Panc1 (cell line): ENCODE measurements at regions not wholly inside any gene's neighbourhood (a gene's known extent, or its start where the extent isn't known, plus 50 kb on each side); places are given as distances from the start of the nearest gene placed in this dataset.

Experiments used
- ATAC-seq: fragments of 200-7000 bp; cut with Tn5 transposase; 2 replicates; pipeline ENCODE4 v1.9.1; 2020; ENCODE audit warnings: mild to moderate bottlenecking, moderate library complexity
- BruUV-seq: library from RNA; stranded (reverse); fragments of 400-500 nt; replicated peaks from 2 replicates; lab custom pipeline; 2021; lab: Mats Ljungman, UMichigan
- CTCF ChIA-PET: fragments of 300-600 bp; sonication (Branson Sonifier 250); formaldehyde crosslinking; loops from one replicate; lab custom pipeline; 2022; ENCODE audit warnings: antibody characterized with exemption; lab: Charles Lee
- POLR2A ChIA-PET: fragments of 300-600 bp; sonication (Branson Sonifier 250); formaldehyde crosslinking; loops from one replicate; lab custom pipeline; 2022; ENCODE audit warnings: antibody characterized with exemption; lab: Charles Lee
- DNase-seq: peaks from one replicate; pipeline ENCODE4 v3.0.0-alpha.2; 2010; ENCODE audit warnings: low read depth, low spot score
- H3K27ac ChIP-seq: 2 replicates; pipeline ENCODE4 v1.5.1; 2011; ENCODE audit warnings: mild to moderate bottlenecking, low read length, inconsistent platforms
- H3K27me3 ChIP-seq: fragments of 200-500 bp; sonication (Bioruptor generic); 2 replicates; pipeline ENCODE4 v1.6.0; 2014; ENCODE audit warnings: low read length, inconsistent platforms; ENCODE audit not compliant: control insufficient read depth, insufficient read depth
- H3K36me3 ChIP-seq: fragments of 200-500 bp; sonication (Bioruptor generic); 2 replicates; pipeline ENCODE4 v1.5.1; 2014; ENCODE audit warnings: inconsistent platforms, mild to moderate bottlenecking, low read length, moderate library complexity; ENCODE audit not compliant: control insufficient read depth, insufficient read depth
- H3K4me1 ChIP-seq: 2 replicates; pipeline ENCODE4 v1.5.1; 2011; ENCODE audit warnings: inconsistent platforms, mild to moderate bottlenecking, low read length, moderate library complexity; ENCODE audit not compliant: control insufficient read depth, insufficient read depth
- H3K4me3 ChIP-seq, 2 experiments: 2 replicates each; pipeline ENCODE4 v1.5.1; 2011 to 2012; ENCODE audit warnings: low read depth in 2 of 2, low read length in 2 of 2, mild to moderate bottlenecking in 2 of 2, inconsistent platforms in 1 of 2, moderate library complexity in 1 of 2
- H3K9me3 ChIP-seq: fragments of 200-500 bp; sonication (Bioruptor generic); 2 replicates; pipeline ENCODE4 v1.5.1; 2014; ENCODE audit warnings: low read depth, mild to moderate bottlenecking, inconsistent platforms, low read length, moderate library complexity; ENCODE audit not compliant: control insufficient read depth, insufficient read depth
- POLR2AphosphoS5 ChIP-seq: IDR thresholded peaks from 2 replicates; pipeline ENCODE4 v1.6.1; 2012; ENCODE audit warnings: mild to moderate bottlenecking, low read depth, low read length, moderate library complexity
- SIN3A ChIP-seq: IDR thresholded peaks from 2 replicates; pipeline ENCODE4 v1.6.1; 2012; ENCODE audit warnings: low read depth, mild to moderate bottlenecking, low read length, moderate library complexity, borderline replicate concordance; ENCODE audit not compliant: insufficient read depth
- TCF7L2 ChIP-seq: IDR thresholded peaks from 2 replicates; pipeline ENCODE4 v1.6.1; 2011; ENCODE audit warnings: mild to moderate bottlenecking, low read depth, low read length, inconsistent platforms
- in situ Hi-C: cut with HindIII; loops from 2 replicates; pipeline ENCODE4 v1.10.0; 2016; ENCODE audit warnings: low sequenced_read_pairs, low pct_unique_long_range_greater_than_20kb
- intact Hi-C: fragments of 100-400 bp; cut with micrococcal nuclease; formaldehyde crosslinking; loops from one replicate; pipeline ENCODE4 v1.10.0; 2022; ENCODE audit not compliant: unreplicated experiment
- TF ChIP-seq, protein P1 (sequence below): fragments of 450-650 bp; IDR thresholded peaks from 2 replicates; pipeline ENCODE4 v1.5.1; 2017; ENCODE audit warnings: mild to moderate bottlenecking
- TF ChIP-seq, protein P2 (sequence below), 2 experiments: IDR thresholded peaks; 2 replicates each; pipeline ENCODE4 v1.6.1; 2011 to 2012; ENCODE audit warnings: low read depth in 2 of 2, control low read depth in 1 of 2, low read length in 1 of 2, mild to moderate bottlenecking in 1 of 2, moderate library complexity in 1 of 2; ENCODE audit not compliant: insufficient read depth in 1 of 2

DNA sequence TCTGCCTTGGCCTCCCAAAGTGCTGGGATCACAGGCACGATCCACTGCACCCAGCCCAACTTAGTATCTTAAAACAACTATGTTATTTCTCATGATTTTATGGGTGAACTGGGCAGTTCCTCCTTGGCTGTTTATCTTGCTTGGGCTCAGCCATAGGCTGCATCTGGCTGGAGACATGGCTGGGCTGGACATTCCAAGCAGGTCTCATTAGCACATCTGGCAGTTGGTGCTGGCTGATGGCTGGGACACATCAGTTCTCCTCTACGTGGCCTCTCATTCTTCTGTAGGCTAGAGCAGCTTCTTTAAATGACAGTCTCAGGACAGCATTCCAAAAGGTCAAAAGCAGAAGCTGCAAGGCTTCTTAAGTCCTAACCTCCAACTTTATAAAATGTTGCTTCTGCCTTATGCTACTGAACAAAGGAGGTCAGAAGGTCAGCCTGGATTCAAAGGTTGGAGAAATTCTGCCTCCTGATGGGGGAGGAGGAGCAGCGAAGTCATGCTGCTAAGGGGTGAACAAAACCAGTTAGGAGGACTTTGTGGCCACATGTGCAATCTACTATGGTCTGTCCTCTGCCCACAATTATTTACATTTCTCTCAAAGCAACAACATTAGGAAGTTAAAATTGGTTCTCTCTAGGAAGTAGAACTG lies 144.0 kb downstream of the AQP9 start:
- ATAC-seq (no peak), DNase-seq (no peak)
- no peaks in the 10 kb centered on the region for H3K4me1 ChIP-seq
- H3K9me3 ChIP-seq = no peaks in the 10 kb centered on the region
- POLR2A ChIA-PET = no interaction called here
- H3K27ac ChIP-seq = no peak overlapping the region
- in situ Hi-C loops (no loop called here), intact Hi-C loops (no loop called here)
- no TSS peak for BruUV-seq
- TF ChIP-seq TCF7L2 (no peak), POLR2AphosphoS5 (no peak), SIN3A (no peak)
- TF ChIP-seq, protein P1, sequence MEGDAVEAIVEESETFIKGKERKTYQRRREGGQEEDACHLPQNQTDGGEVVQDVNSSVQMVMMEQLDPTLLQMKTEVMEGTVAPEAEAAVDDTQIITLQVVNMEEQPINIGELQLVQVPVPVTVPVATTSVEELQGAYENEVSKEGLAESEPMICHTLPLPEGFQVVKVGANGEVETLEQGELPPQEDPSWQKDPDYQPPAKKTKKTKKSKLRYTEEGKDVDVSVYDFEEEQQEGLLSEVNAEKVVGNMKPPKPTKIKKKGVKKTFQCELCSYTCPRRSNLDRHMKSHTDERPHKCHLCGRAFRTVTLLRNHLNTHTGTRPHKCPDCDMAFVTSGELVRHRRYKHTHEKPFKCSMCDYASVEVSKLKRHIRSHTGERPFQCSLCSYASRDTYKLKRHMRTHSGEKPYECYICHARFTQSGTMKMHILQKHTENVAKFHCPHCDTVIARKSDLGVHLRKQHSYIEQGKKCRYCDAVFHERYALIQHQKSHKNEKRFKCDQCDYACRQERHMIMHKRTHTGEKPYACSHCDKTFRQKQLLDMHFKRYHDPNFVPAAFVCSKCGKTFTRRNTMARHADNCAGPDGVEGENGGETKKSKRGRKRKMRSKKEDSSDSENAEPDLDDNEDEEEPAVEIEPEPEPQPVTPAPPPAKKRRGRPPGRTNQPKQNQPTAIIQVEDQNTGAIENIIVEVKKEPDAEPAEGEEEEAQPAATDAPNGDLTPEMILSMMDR = no peak
- TF ChIP-seq, protein P2, sequence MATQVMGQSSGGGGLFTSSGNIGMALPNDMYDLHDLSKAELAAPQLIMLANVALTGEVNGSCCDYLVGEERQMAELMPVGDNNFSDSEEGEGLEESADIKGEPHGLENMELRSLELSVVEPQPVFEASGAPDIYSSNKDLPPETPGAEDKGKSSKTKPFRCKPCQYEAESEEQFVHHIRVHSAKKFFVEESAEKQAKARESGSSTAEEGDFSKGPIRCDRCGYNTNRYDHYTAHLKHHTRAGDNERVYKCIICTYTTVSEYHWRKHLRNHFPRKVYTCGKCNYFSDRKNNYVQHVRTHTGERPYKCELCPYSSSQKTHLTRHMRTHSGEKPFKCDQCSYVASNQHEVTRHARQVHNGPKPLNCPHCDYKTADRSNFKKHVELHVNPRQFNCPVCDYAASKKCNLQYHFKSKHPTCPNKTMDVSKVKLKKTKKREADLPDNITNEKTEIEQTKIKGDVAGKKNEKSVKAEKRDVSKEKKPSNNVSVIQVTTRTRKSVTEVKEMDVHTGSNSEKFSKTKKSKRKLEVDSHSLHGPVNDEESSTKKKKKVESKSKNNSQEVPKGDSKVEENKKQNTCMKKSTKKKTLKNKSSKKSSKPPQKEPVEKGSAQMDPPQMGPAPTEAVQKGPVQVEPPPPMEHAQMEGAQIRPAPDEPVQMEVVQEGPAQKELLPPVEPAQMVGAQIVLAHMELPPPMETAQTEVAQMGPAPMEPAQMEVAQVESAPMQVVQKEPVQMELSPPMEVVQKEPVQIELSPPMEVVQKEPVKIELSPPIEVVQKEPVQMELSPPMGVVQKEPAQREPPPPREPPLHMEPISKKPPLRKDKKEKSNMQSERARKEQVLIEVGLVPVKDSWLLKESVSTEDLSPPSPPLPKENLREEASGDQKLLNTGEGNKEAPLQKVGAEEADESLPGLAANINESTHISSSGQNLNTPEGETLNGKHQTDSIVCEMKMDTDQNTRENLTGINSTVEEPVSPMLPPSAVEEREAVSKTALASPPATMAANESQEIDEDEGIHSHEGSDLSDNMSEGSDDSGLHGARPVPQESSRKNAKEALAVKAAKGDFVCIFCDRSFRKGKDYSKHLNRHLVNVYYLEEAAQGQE (IDR thresholded peaks at IDR 0.05; ENCODE audit: insufficient read depth in 1 of 2, low read depth in 2 of 2, low read length in 1 of 2) = no peak
- H3K27me3 ChIP-seq = peaks cover 4% of the 10 kb centered on the region; the same call in 1 of the 2 replicates
- no peaks in the 10 kb centered on the region for H3K36me3 ChIP-seq
- no peak overlapping the region for H3K4me3 ChIP-seq
- CTCF ChIA-PET = no interaction called here

DNA sequence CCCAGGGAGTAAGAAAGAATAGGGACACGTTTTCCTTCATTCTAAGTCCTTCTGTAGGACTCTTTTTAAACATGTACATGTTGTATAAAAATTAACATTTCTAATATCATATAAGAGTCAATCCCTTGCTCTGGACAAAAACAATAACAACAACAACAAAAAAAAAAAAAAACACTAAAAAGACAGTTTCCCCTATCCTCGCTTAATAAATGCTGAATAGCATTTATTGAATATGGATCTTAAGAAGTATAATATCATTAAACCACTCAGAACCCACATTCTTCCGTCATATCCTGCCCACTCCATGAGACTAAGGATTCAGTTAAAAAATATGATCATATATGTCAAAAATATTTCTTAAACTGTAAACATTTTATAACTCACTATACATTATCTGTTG lies 145.1 kb downstream of the AQP9 start:
- H3K4me1 ChIP-seq = no peaks in the 10 kb centered on the region
- ChIA-PET POLR2A (no interaction called here), CTCF (no interaction called here)
- TF ChIP-seq, protein P1 = no peak
- no peak for TF ChIP-seq TCF7L2
- TF ChIP-seq, protein P2 (IDR thresholded peaks at IDR 0.05; ENCODE audit: insufficient read depth in 1 of 2, low read depth in 2 of 2, low read length in 1 of 2) = no peak
- no peak for TF ChIP-seq POLR2AphosphoS5
- TF ChIP-seq SIN3A = no peak
- intact Hi-C loops (no loop called here), in situ Hi-C loops (no loop called here)
- H3K36me3 ChIP-seq = no peaks in the 10 kb centered on the region
- H3K9me3 ChIP-seq = no peaks in the 10 kb centered on the region
- ATAC-seq (no peak), DNase-seq (no peak)
- no peak overlapping the region for H3K4me3 ChIP-seq
- peaks cover 4% of the 10 kb centered on the region; the same call in 1 of the 2 replicates for H3K27me3 ChIP-seq
- no peak overlapping the region for H3K27ac ChIP-seq
- no TSS peak for BruUV-seq
